Prostate gland (tissue), 2 donors: ENCODE measurements at regions not wholly inside any gene's neighbourhood (a gene's known extent, or its start where the extent isn't known, plus 50 kb on each side); places are given as distances from the start of the nearest gene placed in this dataset.

ENCODE experiments used
- CTCF ChIP-seq, 4 experiments: fragments of 200-600 bp in 2 of 4; fragments of 450-650 bp in 2 of 4; sonication (generic) in 2 of 4; IDR thresholded peaks; 1 replicate in 3 of 4; 2 replicates in 1 of 4; pipeline ENCODE4 v1.5.1; 2016 to 2019; ENCODE audit warnings: antibody characterized with exemption in 4 of 4, mild to moderate bottlenecking in 2 of 4, moderate library complexity in 2 of 4
- POLR2A ChIP-seq: fragments of 450-650 bp; IDR thresholded peaks from one replicate; pipeline ENCODE4 v1.6.1; 2016; ENCODE audit warnings: antibody characterized with exemption, mild to moderate bottlenecking
- POLR2AphosphoS5 ChIP-seq: sonication (generic); formaldehyde crosslinking; IDR thresholded peaks from one replicate; pipeline ENCODE4 v1.6.1; 2017; ENCODE audit warnings: antibody characterized with exemption

- no peak for TF ChIP-seq POLR2AphosphoS5
- TF ChIP-seq POLR2A: no peak
- no peak for TF ChIP-seq CTCF (IDR thresholded peaks at IDR 0.05)
Observed at GRCh38 chr9:2286333-2286705, 271.2 kb downstream of the SMARCA2 start.
